ENCODE measurements at regions not wholly inside any gene's neighbourhood (a gene's known extent, or its start where the extent isn't known, plus 50 kb on each side); places are given as distances from the start of the nearest gene placed in this dataset.
A peak's percentile ranks its signal among the peaks of the same experiment; 100 is the strongest.

DNA sequence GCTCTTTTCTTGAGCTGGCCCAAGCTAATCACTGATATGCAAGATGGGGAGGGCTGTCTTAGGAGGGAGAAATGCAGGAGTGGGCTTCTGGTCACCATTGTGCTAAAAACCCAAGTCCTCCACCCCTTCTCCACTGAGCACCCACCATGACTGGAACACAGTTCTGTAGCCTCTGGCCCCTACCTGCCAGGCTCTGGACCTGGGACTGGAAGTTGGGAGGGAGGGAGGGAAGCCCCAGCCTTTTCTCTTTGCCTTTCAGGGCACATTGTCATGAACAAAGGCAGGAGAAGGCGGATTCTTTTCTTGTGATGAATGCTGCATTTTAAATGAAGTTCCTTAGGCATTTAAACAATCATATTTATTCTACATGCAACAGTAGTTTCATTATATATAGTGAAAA is 559.1 kb upstream of the TRPC7 start:
- Mint-ChIP-seq H3K36me3 (ENCODE audit: low read depth, unreplicated experiment) (no peaks in the 10 kb centered on the region), H3K9me3 (ENCODE audit: unreplicated experiment) (no peaks in the 10 kb centered on the region), H3K4me3 (ENCODE audit: unreplicated experiment) (no peak overlapping the region), H3K27ac (ENCODE audit: unreplicated experiment) (no peak overlapping the region), H3K4me1 (ENCODE audit: unreplicated experiment) (peaks cover 23% of the 10 kb centered on the region), H3K27me3 (ENCODE audit: unreplicated experiment) (peaks cover 3% of the 10 kb centered on the region)
- TF ChIP-seq, protein P1, sequence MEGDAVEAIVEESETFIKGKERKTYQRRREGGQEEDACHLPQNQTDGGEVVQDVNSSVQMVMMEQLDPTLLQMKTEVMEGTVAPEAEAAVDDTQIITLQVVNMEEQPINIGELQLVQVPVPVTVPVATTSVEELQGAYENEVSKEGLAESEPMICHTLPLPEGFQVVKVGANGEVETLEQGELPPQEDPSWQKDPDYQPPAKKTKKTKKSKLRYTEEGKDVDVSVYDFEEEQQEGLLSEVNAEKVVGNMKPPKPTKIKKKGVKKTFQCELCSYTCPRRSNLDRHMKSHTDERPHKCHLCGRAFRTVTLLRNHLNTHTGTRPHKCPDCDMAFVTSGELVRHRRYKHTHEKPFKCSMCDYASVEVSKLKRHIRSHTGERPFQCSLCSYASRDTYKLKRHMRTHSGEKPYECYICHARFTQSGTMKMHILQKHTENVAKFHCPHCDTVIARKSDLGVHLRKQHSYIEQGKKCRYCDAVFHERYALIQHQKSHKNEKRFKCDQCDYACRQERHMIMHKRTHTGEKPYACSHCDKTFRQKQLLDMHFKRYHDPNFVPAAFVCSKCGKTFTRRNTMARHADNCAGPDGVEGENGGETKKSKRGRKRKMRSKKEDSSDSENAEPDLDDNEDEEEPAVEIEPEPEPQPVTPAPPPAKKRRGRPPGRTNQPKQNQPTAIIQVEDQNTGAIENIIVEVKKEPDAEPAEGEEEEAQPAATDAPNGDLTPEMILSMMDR (IDR thresholded peaks at IDR 0.05; ENCODE audit: unreplicated experiment), result no peak
- DNase-seq (ENCODE audit: low spot score), result no peak

DNA sequence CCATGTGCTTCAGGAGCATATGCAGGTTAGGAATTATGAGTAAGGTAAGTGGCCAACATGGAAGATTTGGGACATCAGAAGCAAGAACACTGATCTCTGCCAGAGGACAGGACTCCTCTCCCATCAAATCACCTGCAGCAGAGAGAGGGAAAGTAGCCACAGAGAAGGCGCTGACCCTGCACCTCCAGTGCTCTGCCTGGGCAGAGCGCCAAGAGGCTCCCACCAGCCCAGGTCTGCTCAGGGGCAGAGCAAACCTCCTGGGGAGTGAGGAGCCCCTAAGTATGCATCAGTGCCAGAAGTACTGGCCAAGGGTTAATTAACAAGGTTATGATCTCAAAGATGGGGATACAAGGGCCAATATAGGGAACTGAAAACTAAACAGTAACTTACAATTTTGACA is 545.3 kb upstream of the TRPC7 start:
- DNase-seq (ENCODE audit: low spot score), result no peak
- Mint-ChIP-seq H3K4me1 (ENCODE audit: unreplicated experiment) (peaks cover 27% of the 10 kb centered on the region), H3K27ac (ENCODE audit: unreplicated experiment) (no peak overlapping the region), H3K4me3 (ENCODE audit: unreplicated experiment) (no peak overlapping the region), H3K9me3 (ENCODE audit: unreplicated experiment) (no peaks in the 10 kb centered on the region), H3K27me3 (ENCODE audit: unreplicated experiment) (peaks cover 1% of the 10 kb centered on the region), H3K36me3 (ENCODE audit: low read depth, unreplicated experiment) (no peaks in the 10 kb centered on the region)
- TF ChIP-seq, protein P1 (IDR thresholded peaks at IDR 0.05; ENCODE audit: unreplicated experiment), result no peak

DNA sequence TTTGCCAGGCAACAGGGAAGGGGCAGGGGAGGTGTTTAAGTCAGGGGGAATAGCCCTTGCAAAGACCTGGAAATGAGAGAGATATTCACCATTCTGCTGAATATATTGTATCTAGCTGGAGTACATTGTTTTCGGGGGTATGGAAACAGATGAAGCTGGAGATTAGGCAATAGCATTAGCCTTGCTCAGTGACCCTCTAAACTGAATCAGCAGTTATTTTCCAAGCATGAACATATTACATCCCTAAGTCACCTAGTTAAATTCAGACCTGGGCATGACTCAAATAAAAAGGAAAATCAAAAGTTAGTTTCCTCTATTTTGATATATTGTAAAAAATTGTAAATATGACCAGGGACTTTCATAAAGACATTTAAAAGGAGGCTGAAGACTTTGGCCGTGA is 544.6 kb upstream of the TRPC7 start:
- peaks cover 1% of the 10 kb centered on the region for H3K27me3 Mint-ChIP-seq (ENCODE audit: unreplicated experiment)
- no peaks in the 10 kb centered on the region for H3K9me3 Mint-ChIP-seq (ENCODE audit: unreplicated experiment)
- H3K36me3 Mint-ChIP-seq (ENCODE audit: low read depth, unreplicated experiment), result no peaks in the 10 kb centered on the region
- no peak overlapping the region for H3K4me3 Mint-ChIP-seq (ENCODE audit: unreplicated experiment)
- no peak for DNase-seq (ENCODE audit: low spot score)
- TF ChIP-seq, protein P1 (IDR thresholded peaks at IDR 0.05; ENCODE audit: unreplicated experiment), result no peak
- no peak overlapping the region for H3K27ac Mint-ChIP-seq (ENCODE audit: unreplicated experiment)
- H3K4me1 Mint-ChIP-seq (ENCODE audit: unreplicated experiment), result peaks cover 27% of the 10 kb centered on the region

DNA sequence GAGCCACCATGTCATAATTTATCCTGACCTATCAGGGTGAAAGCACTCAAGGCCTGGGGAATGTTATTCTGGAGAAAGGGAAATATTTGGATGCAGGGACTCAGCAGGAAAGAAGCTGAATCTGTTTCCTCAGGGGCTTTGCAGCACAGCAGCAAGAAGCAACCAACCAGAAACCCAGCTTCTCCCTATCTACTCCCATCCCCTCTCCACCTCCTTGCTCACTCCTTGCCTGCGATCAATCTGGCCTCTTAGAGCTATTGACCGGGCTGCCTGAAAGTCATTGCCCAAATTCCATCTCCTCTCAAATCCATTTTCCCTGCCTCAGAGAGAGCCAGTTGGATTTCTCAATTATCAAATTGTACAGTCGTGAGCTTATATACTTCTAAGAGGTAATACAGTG is 542.0 kb upstream of the TRPC7 start:
- Mint-ChIP-seq H3K9me3 (ENCODE audit: unreplicated experiment) (no peaks in the 10 kb centered on the region), H3K27me3 (ENCODE audit: unreplicated experiment) (peaks cover 1% of the 10 kb centered on the region), H3K4me3 (ENCODE audit: unreplicated experiment) (no peak overlapping the region), H3K4me1 (ENCODE audit: unreplicated experiment) (peaks cover 27% of the 10 kb centered on the region), H3K27ac (ENCODE audit: unreplicated experiment) (no peak overlapping the region), H3K36me3 (ENCODE audit: low read depth, unreplicated experiment) (no peaks in the 10 kb centered on the region)
- no peak for DNase-seq (ENCODE audit: low spot score)
- TF ChIP-seq, protein P1 (IDR thresholded peaks at IDR 0.05; ENCODE audit: unreplicated experiment), result no peak

DNA sequence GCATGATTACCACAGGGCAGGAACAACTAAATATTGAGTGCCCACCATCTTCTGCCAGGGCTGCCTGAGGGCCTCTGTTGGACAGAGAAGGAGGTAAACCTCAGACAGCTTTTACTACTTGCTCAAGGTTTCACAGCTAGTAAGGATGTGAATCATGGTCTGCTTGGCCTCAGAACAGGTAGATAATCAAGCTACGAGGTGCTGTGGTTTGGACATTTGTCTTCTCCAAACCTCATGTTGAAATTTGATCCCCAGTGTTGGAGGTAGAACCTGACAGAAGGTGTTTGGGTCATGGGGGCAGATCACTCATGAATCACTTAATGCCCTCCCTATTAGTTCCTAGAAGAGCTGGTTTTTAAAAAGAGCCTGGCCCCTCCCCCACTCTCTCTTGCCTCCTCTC is 541.2 kb upstream of the TRPC7 start:
- DNase-seq (ENCODE audit: low spot score), result no peak
- H3K36me3 Mint-ChIP-seq (ENCODE audit: low read depth, unreplicated experiment), result no peaks in the 10 kb centered on the region
- H3K4me1 Mint-ChIP-seq (ENCODE audit: unreplicated experiment), result peaks cover 27% of the 10 kb centered on the region
- H3K27ac Mint-ChIP-seq (ENCODE audit: unreplicated experiment), result peak overlapping the region; percentile 81
- no peaks in the 10 kb centered on the region for H3K9me3 Mint-ChIP-seq (ENCODE audit: unreplicated experiment)
- peaks cover 1% of the 10 kb centered on the region for H3K27me3 Mint-ChIP-seq (ENCODE audit: unreplicated experiment)
- no peak overlapping the region for H3K4me3 Mint-ChIP-seq (ENCODE audit: unreplicated experiment)
- TF ChIP-seq, protein P1 (IDR thresholded peaks at IDR 0.05; ENCODE audit: unreplicated experiment), result no peak
